Ishikawa (cell line): ENCODE measurements at regions not wholly inside any gene's neighbourhood (a gene's known extent, or its start where the extent isn't known, plus 50 kb on each side); places are given as distances from the start of the nearest gene placed in this dataset.

Experiments
- EP300 ChIP-seq: IDR thresholded peaks from 2 replicates; pipeline ENCODE4 v1.6.1; 2012; ENCODE audit warnings: borderline replicate concordance
- FOXM1 ChIP-seq: IDR thresholded peaks from 2 replicates; pipeline ENCODE4 v1.6.1; 2012; ENCODE audit warnings: low read depth, borderline replicate concordance
- TF ChIP-seq, protein P1 (sequence below): IDR thresholded peaks from 2 replicates; pipeline ENCODE4 v1.6.1; 2012
- TF ChIP-seq, protein P2 (sequence below): IDR thresholded peaks from 2 replicates; pipeline ENCODE4 v1.6.1; 2012; ENCODE audit warnings: low read depth, mild to moderate bottlenecking

DNA sequence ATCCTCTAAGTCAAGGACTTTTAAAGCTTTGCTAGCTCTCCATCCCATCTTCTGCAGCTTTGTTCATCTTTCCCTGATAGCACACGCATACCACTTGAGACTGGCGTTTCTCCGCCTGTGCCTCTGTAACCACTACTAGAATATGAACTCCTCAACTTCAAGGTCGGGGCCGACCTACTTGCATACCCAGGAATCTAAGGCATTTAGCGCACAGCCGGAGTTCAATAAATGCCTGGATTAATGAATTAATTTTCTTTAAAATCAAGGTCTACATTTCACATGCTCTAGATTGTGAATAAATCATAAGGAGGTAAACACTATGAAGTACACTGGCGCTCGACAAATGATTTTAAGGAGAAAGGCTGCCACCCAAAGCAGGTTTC lies 89.3 kb downstream of the HNRNPD start:
- TF ChIP-seq, protein P1, sequence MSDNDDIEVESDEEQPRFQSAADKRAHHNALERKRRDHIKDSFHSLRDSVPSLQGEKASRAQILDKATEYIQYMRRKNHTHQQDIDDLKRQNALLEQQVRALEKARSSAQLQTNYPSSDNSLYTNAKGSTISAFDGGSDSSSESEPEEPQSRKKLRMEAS: no peak
- no peak for TF ChIP-seq EP300
- TF ChIP-seq, protein P2, sequence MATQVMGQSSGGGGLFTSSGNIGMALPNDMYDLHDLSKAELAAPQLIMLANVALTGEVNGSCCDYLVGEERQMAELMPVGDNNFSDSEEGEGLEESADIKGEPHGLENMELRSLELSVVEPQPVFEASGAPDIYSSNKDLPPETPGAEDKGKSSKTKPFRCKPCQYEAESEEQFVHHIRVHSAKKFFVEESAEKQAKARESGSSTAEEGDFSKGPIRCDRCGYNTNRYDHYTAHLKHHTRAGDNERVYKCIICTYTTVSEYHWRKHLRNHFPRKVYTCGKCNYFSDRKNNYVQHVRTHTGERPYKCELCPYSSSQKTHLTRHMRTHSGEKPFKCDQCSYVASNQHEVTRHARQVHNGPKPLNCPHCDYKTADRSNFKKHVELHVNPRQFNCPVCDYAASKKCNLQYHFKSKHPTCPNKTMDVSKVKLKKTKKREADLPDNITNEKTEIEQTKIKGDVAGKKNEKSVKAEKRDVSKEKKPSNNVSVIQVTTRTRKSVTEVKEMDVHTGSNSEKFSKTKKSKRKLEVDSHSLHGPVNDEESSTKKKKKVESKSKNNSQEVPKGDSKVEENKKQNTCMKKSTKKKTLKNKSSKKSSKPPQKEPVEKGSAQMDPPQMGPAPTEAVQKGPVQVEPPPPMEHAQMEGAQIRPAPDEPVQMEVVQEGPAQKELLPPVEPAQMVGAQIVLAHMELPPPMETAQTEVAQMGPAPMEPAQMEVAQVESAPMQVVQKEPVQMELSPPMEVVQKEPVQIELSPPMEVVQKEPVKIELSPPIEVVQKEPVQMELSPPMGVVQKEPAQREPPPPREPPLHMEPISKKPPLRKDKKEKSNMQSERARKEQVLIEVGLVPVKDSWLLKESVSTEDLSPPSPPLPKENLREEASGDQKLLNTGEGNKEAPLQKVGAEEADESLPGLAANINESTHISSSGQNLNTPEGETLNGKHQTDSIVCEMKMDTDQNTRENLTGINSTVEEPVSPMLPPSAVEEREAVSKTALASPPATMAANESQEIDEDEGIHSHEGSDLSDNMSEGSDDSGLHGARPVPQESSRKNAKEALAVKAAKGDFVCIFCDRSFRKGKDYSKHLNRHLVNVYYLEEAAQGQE: no peak
- TF ChIP-seq FOXM1: no peak
